Testis (tissue), 2 donors: ENCODE measurements at regions not wholly inside any gene's neighbourhood (a gene's known extent, or its start where the extent isn't known, plus 50 kb on each side); places are given as distances from the start of the nearest gene placed in this dataset.

ENCODE experiments used
- POLR2A ChIP-seq: fragments of 450-650 bp; IDR thresholded peaks from one replicate; pipeline ENCODE4 v1.6.1; 2017; ENCODE audit warnings: antibody characterized with exemption, mild to moderate bottlenecking, moderate library complexity
- TF ChIP-seq, protein P1 (sequence below), 3 experiments: fragments of 450-650 bp in 2 of 3; fragments of 200-600 bp in 1 of 3; sonication (generic) in 1 of 3; IDR thresholded peaks; one replicate each; pipeline ENCODE4 v1.5.1; 2016 to 2019; ENCODE audit warnings: antibody characterized with exemption in 3 of 3, mild to moderate bottlenecking in 2 of 3, moderate library complexity in 1 of 3

DNA sequence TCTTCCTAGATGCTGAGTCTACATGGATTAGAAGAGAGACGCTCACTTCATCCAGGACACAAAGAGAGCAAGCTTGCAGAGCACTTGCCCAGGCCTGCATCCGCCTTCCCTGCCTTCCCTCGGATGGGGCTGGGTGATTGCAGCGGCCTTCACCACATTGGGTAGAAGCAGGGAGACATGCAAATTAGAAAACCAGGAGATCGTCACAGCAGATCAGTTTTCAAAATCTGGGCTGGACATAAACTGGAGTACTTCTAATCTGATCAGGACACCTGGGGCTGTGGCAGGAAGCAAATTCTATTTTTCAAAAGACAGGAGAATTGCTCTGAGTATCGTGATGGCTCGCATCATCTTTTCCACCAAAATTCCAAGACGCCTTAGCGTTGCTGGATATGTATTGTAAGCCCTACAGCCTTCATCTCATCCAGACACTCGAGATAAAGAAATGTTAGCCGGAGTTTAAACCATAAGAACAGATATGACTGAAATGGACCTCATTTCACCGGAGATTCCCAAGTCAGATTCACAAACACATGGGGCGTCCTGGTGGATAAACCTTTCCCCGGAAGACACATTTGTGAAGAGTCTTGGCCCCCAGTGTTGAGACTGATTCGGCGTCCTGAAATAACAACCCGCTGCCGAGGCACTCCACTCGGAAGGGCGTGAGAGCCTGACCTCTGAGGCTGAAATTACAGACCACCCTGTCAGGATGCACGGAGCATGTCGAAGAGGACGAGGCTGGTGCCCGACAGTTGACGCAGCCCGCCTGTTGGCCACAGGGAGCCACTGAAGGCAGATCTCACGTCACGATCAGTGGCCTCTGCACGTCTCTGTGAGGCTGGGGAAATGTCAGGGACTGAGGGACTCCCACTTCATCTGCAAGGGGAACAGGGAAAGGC is 91.2 kb upstream of the PARD3 start:
- TF ChIP-seq, protein P1, sequence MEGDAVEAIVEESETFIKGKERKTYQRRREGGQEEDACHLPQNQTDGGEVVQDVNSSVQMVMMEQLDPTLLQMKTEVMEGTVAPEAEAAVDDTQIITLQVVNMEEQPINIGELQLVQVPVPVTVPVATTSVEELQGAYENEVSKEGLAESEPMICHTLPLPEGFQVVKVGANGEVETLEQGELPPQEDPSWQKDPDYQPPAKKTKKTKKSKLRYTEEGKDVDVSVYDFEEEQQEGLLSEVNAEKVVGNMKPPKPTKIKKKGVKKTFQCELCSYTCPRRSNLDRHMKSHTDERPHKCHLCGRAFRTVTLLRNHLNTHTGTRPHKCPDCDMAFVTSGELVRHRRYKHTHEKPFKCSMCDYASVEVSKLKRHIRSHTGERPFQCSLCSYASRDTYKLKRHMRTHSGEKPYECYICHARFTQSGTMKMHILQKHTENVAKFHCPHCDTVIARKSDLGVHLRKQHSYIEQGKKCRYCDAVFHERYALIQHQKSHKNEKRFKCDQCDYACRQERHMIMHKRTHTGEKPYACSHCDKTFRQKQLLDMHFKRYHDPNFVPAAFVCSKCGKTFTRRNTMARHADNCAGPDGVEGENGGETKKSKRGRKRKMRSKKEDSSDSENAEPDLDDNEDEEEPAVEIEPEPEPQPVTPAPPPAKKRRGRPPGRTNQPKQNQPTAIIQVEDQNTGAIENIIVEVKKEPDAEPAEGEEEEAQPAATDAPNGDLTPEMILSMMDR (IDR thresholded peaks at IDR 0.05), result no peak
- TF ChIP-seq POLR2A, result no peak
